ENCODE measurements at regions not wholly inside any gene's neighbourhood (a gene's known extent, or its start where the extent isn't known, plus 50 kb on each side); places are given as distances from the start of the nearest gene placed in this dataset.

GRCh38 chr4:14615671-14616070 is 386.6 kb upstream of the CPEB2 start:
- Histone ChIP-seq H3K9me3 (ENCODE audit: control insufficient read depth, low read length) (no peaks in the 10 kb centered on the region), H3K4me3 (ENCODE audit: insufficient read depth, low read depth, low read length, poor library complexity, severe bottlenecking) (no peak overlapping the region)
- no peak for DNase-seq

GRCh38 chr4:14620567-14621141 is 381.6 kb upstream of the CPEB2 start:
- Histone ChIP-seq H3K27me3 (replicated peaks; ENCODE audit: control insufficient read depth, insufficient read depth, low read length, poor library complexity, severe bottlenecking) (no peaks in the 10 kb centered on the region), H3K4me1 (ENCODE audit: control insufficient read depth, insufficient read depth, low read length, poor library complexity, severe bottlenecking) (no peaks in the 10 kb centered on the region), H3K36me3 (ENCODE audit: control insufficient read depth, insufficient read depth, low read length) (no peaks in the 10 kb centered on the region), H3K4me3 (ENCODE audit: insufficient read depth, low read depth, low read length, poor library complexity, severe bottlenecking) (no peak overlapping the region), H3K9me3 (ENCODE audit: control insufficient read depth, low read length) (no peaks in the 10 kb centered on the region), H3K27ac (ENCODE audit: insufficient read depth, low read length, poor library complexity, severe bottlenecking) (no peak overlapping the region)
- DNase-seq: no peak

More at GRCh38 chr4:14615671-14616070, 386.6 kb upstream of the CPEB2 start:
- Histone ChIP-seq H3K27me3 (replicated peaks; ENCODE audit: control insufficient read depth, insufficient read depth, low read length, poor library complexity, severe bottlenecking) (no peaks in the 10 kb centered on the region), H3K27ac (ENCODE audit: insufficient read depth, low read length, poor library complexity, severe bottlenecking) (no peak overlapping the region), H3K4me1 (ENCODE audit: control insufficient read depth, insufficient read depth, low read length, poor library complexity, severe bottlenecking) (no peaks in the 10 kb centered on the region), H3K36me3 (ENCODE audit: control insufficient read depth, insufficient read depth, low read length) (no peaks in the 10 kb centered on the region)

- Histone ChIP-seq H3K4me3 (ENCODE audit: insufficient read depth, low read depth, low read length, poor library complexity, severe bottlenecking) (no peak overlapping the region), H3K27me3 (replicated peaks; ENCODE audit: control insufficient read depth, insufficient read depth, low read length, poor library complexity, severe bottlenecking) (no peaks in the 10 kb centered on the region), H3K4me1 (ENCODE audit: control insufficient read depth, insufficient read depth, low read length, poor library complexity, severe bottlenecking) (no peaks in the 10 kb centered on the region), H3K9me3 (ENCODE audit: control insufficient read depth, low read length) (no peaks in the 10 kb centered on the region), H3K27ac (ENCODE audit: insufficient read depth, low read length, poor library complexity, severe bottlenecking) (no peak overlapping the region), H3K36me3 (ENCODE audit: control insufficient read depth, insufficient read depth, low read length) (no peaks in the 10 kb centered on the region)
- no peak for DNase-seq
Measured at GRCh38 chr4:14621731-14622463, 380.4 kb upstream of the CPEB2 start.

GRCh38 chr4:14627038-14627437 is 375.2 kb upstream of the CPEB2 start:
- Histone ChIP-seq H3K27ac (ENCODE audit: insufficient read depth, low read length, poor library complexity, severe bottlenecking) (no peak overlapping the region), H3K36me3 (ENCODE audit: control insufficient read depth, insufficient read depth, low read length) (no peaks in the 10 kb centered on the region)

GRCh38 chr4:14631806-14632440 is 370.4 kb upstream of the CPEB2 start:
- DNase-seq: no peak
- H3K36me3 ChIP-seq (ENCODE audit: control insufficient read depth, insufficient read depth, low read length): no peaks in the 10 kb centered on the region
- no peaks in the 10 kb centered on the region for H3K4me1 ChIP-seq (ENCODE audit: control insufficient read depth, insufficient read depth, low read length, poor library complexity, severe bottlenecking)
- no peaks in the 10 kb centered on the region for H3K27me3 ChIP-seq (replicated peaks; ENCODE audit: control insufficient read depth, insufficient read depth, low read length, poor library complexity, severe bottlenecking)
- no peak overlapping the region for H3K27ac ChIP-seq (ENCODE audit: insufficient read depth, low read length, poor library complexity, severe bottlenecking)
- no peaks in the 10 kb centered on the region for H3K9me3 ChIP-seq (ENCODE audit: control insufficient read depth, low read length)
- H3K4me3 ChIP-seq (ENCODE audit: insufficient read depth, low read depth, low read length, poor library complexity, severe bottlenecking): no peak overlapping the region

More at GRCh38 chr4:14627038-14627437, 375.2 kb upstream of the CPEB2 start:
- no peaks in the 10 kb centered on the region for H3K9me3 ChIP-seq (ENCODE audit: control insufficient read depth, low read length)
- no peak for DNase-seq
- H3K4me1 ChIP-seq (ENCODE audit: control insufficient read depth, insufficient read depth, low read length, poor library complexity, severe bottlenecking): no peaks in the 10 kb centered on the region
- no peaks in the 10 kb centered on the region for H3K27me3 ChIP-seq (replicated peaks; ENCODE audit: control insufficient read depth, insufficient read depth, low read length, poor library complexity, severe bottlenecking)
- no peak overlapping the region for H3K4me3 ChIP-seq (ENCODE audit: insufficient read depth, low read depth, low read length, poor library complexity, severe bottlenecking)

GRCh38 chr4:14636563-14636962 is 365.7 kb upstream of the CPEB2 start:
- Histone ChIP-seq H3K27me3 (replicated peaks; ENCODE audit: control insufficient read depth, insufficient read depth, low read length, poor library complexity, severe bottlenecking) (no peaks in the 10 kb centered on the region), H3K9me3 (ENCODE audit: control insufficient read depth, low read length) (no peaks in the 10 kb centered on the region), H3K27ac (ENCODE audit: insufficient read depth, low read length, poor library complexity, severe bottlenecking) (no peak overlapping the region), H3K36me3 (ENCODE audit: control insufficient read depth, insufficient read depth, low read length) (no peaks in the 10 kb centered on the region), H3K4me3 (ENCODE audit: insufficient read depth, low read depth, low read length, poor library complexity, severe bottlenecking) (no peak overlapping the region), H3K4me1 (ENCODE audit: control insufficient read depth, insufficient read depth, low read length, poor library complexity, severe bottlenecking) (no peaks in the 10 kb centered on the region)
- no peak for DNase-seq

- H3K9me3 ChIP-seq (ENCODE audit: control insufficient read depth, low read length): no peaks in the 10 kb centered on the region
- no peak overlapping the region for H3K27ac ChIP-seq (ENCODE audit: insufficient read depth, low read length, poor library complexity, severe bottlenecking)
- H3K36me3 ChIP-seq (ENCODE audit: control insufficient read depth, insufficient read depth, low read length): no peaks in the 10 kb centered on the region
- no peak for DNase-seq
- no peaks in the 10 kb centered on the region for H3K4me1 ChIP-seq (ENCODE audit: control insufficient read depth, insufficient read depth, low read length, poor library complexity, severe bottlenecking)
- no peaks in the 10 kb centered on the region for H3K27me3 ChIP-seq (replicated peaks; ENCODE audit: control insufficient read depth, insufficient read depth, low read length, poor library complexity, severe bottlenecking)
- no peak overlapping the region for H3K4me3 ChIP-seq (ENCODE audit: insufficient read depth, low read depth, low read length, poor library complexity, severe bottlenecking)
Measured at GRCh38 chr4:14640476-14640875, 361.8 kb upstream of the CPEB2 start.

- no peaks in the 10 kb centered on the region for H3K4me1 ChIP-seq (ENCODE audit: control insufficient read depth, insufficient read depth, low read length, poor library complexity, severe bottlenecking)
- no peak overlapping the region for H3K27ac ChIP-seq (ENCODE audit: insufficient read depth, low read length, poor library complexity, severe bottlenecking)
- H3K4me3 ChIP-seq (ENCODE audit: insufficient read depth, low read depth, low read length, poor library complexity, severe bottlenecking): no peak overlapping the region
- DNase-seq: no peak
- H3K9me3 ChIP-seq (ENCODE audit: control insufficient read depth, low read length): no peaks in the 10 kb centered on the region
- H3K27me3 ChIP-seq (replicated peaks; ENCODE audit: control insufficient read depth, insufficient read depth, low read length, poor library complexity, severe bottlenecking): no peaks in the 10 kb centered on the region
- no peaks in the 10 kb centered on the region for H3K36me3 ChIP-seq (ENCODE audit: control insufficient read depth, insufficient read depth, low read length)
Measured at GRCh38 chr4:14641871-14642270, 360.4 kb upstream of the CPEB2 start.

GRCh38 chr4:14644580-14645282 is 357.6 kb upstream of the CPEB2 start:
- H3K9me3 ChIP-seq (ENCODE audit: control insufficient read depth, low read length): no peaks in the 10 kb centered on the region
- H3K4me3 ChIP-seq (ENCODE audit: insufficient read depth, low read depth, low read length, poor library complexity, severe bottlenecking): no peak overlapping the region
- no peak overlapping the region for H3K27ac ChIP-seq (ENCODE audit: insufficient read depth, low read length, poor library complexity, severe bottlenecking)
- no peaks in the 10 kb centered on the region for H3K4me1 ChIP-seq (ENCODE audit: control insufficient read depth, insufficient read depth, low read length, poor library complexity, severe bottlenecking)
- no peaks in the 10 kb centered on the region for H3K27me3 ChIP-seq (replicated peaks; ENCODE audit: control insufficient read depth, insufficient read depth, low read length, poor library complexity, severe bottlenecking)
- DNase-seq: no peak
- no peaks in the 10 kb centered on the region for H3K36me3 ChIP-seq (ENCODE audit: control insufficient read depth, insufficient read depth, low read length)

GRCh38 chr4:14646831-14647230 is 355.4 kb upstream of the CPEB2 start:
- Histone ChIP-seq H3K36me3 (ENCODE audit: control insufficient read depth, insufficient read depth, low read length) (no peaks in the 10 kb centered on the region), H3K27ac (ENCODE audit: insufficient read depth, low read length, poor library complexity, severe bottlenecking) (no peak overlapping the region), H3K27me3 (replicated peaks; ENCODE audit: control insufficient read depth, insufficient read depth, low read length, poor library complexity, severe bottlenecking) (no peaks in the 10 kb centered on the region), H3K4me1 (ENCODE audit: control insufficient read depth, insufficient read depth, low read length, poor library complexity, severe bottlenecking) (no peaks in the 10 kb centered on the region), H3K9me3 (ENCODE audit: control insufficient read depth, low read length) (no peaks in the 10 kb centered on the region), H3K4me3 (ENCODE audit: insufficient read depth, low read depth, low read length, poor library complexity, severe bottlenecking) (no peak overlapping the region)
- DNase-seq: no peak
